HEK293 (cell line): ENCODE measurements at regions not wholly inside any gene's neighbourhood (a gene's known extent, or its start where the extent isn't known, plus 50 kb on each side); places are given as distances from the start of the nearest gene placed in this dataset.

Experiments
- CTCF ChIP-seq: fragments of 450-650 bp; formaldehyde crosslinking; IDR thresholded peaks from 2 replicates; pipeline ENCODE4 v1.5.1; 2016; ENCODE audit warnings: missing biosample characterization, missing genetic modification characterization
- PBX3 ChIP-seq: sonication (generic); formaldehyde crosslinking; IDR thresholded peaks from 2 replicates; pipeline ENCODE4 v1.8.1; 2022; ENCODE audit warnings: mild to moderate bottlenecking, moderate library complexity, missing genetic modification reagents
- YY1 ChIP-seq: fragments of 450-650 bp; formaldehyde crosslinking; IDR thresholded peaks from 2 replicates; pipeline ENCODE4 v1.5.1; 2018; ENCODE audit warnings: missing biosample characterization, missing genetic modification characterization
- ZNF366 ChIP-seq: fragments of 450-650 bp; formaldehyde crosslinking; conservative IDR thresholded peaks from 2 replicates; pipeline ENCODE4 v1.5.1; 2016; ENCODE audit warnings: missing biosample characterization, missing genetic modification characterization

GRCh38 chr9:86662890-86663468 is 284.3 kb downstream of the GAS1 start:
- TF ChIP-seq CTCF (tag by site-specific recombination) (no peak), YY1 (tag by site-specific recombination) (no peak), ZNF366 (tag by site-specific recombination) (no peak), PBX3 (CRISPR knock-in tag) (no peak)
